HG03039 (cell line): ENCODE measurements at regions not wholly inside any gene's neighbourhood (a gene's known extent, or its start where the extent isn't known, plus 50 kb on each side); places are given as distances from the start of the nearest gene placed in this dataset.

Experiments
- ATAC-seq: cut with Tn5 transposase; IDR thresholded peaks from one replicate; pipeline ENCODE4 v1.9.1; 2021; ENCODE audit warnings: mild to moderate bottlenecking, moderate library complexity; ENCODE audit not compliant: unreplicated experiment

GRCh38 chr1:39134768-39135333 is 69.6 kb upstream of the MACF1 start:
- no peak for ATAC-seq

GRCh38 chr1:39136638-39137037 is 67.9 kb upstream of the MACF1 start:
- no peak for ATAC-seq

- no peak for ATAC-seq
Measured at GRCh38 chr1:39139723-39140360, 64.7 kb upstream of the MACF1 start.

- ATAC-seq, result no peak
Measured at GRCh38 chr1:39141925-39142324, 62.6 kb upstream of the MACF1 start.

- no peak for ATAC-seq
Measured at GRCh38 chr1:39142401-39143060, 62.0 kb upstream of the MACF1 start.

- ATAC-seq, result no peak
Measured at GRCh38 chr1:39144924-39145323, 59.6 kb upstream of the MACF1 start.

- ATAC-seq, result no peak
Measured at GRCh38 chr1:39145331-39145965, 59.0 kb upstream of the MACF1 start.

- no peak for ATAC-seq
Measured at GRCh38 chr1:39146681-39147080, 57.8 kb upstream of the MACF1 start.

GRCh38 chr1:39147099-39148025 is 57.1 kb upstream of the MACF1 start:
- ATAC-seq, result no peak

GRCh38 chr1:39148942-39149341 is 55.6 kb upstream of the MACF1 start:
- no peak for ATAC-seq

GRCh38 chr1:39149509-39149908 is 55.0 kb upstream of the MACF1 start:
- no peak for ATAC-seq

- ATAC-seq, result no peak
Measured at GRCh38 chr1:39150779-39151178, 53.7 kb upstream of the MACF1 start.

GRCh38 chr1:39151267-39151666 is 53.2 kb upstream of the MACF1 start:
- ATAC-seq, result no peak

- no peak for ATAC-seq
Measured at GRCh38 chr1:39152923-39153322, 51.6 kb upstream of the MACF1 start.

GRCh38 chr1:39153684-39154083 is 50.8 kb upstream of the MACF1 start:
- ATAC-seq, result no peak

GRCh38 chr1:39154553-39155421 is 49.7 kb upstream of the MACF1 start:
- ATAC-seq, result no peak
